H1 (cell line): ENCODE measurements at regions not wholly inside any gene's neighbourhood (a gene's known extent, or its start where the extent isn't known, plus 50 kb on each side); places are given as distances from the start of the nearest gene placed in this dataset.

Experiments used
- BRCA1 ChIP-seq: IDR thresholded peaks from 2 replicates; pipeline ENCODE4 v1.6.1; 2012; ENCODE audit warnings: low read depth, low read length, improper control_type of control experiment
- CREB1 ChIP-seq: IDR thresholded peaks from 2 replicates; pipeline ENCODE4 v1.6.1; 2012; ENCODE audit warnings: inconsistent platforms
- FOSL1 ChIP-seq: IDR thresholded peaks from 2 replicates; pipeline ENCODE4 v1.6.1; 2011; ENCODE audit warnings: mild to moderate bottlenecking, low read depth, low read length, moderate library complexity; ENCODE audit not compliant: insufficient read depth
- GABPA ChIP-seq: IDR thresholded peaks from 2 replicates; pipeline ENCODE4 v1.6.1; 2011; ENCODE audit warnings: mild to moderate bottlenecking, low read length, moderate library complexity, borderline replicate concordance; ENCODE audit not compliant: insufficient read depth

DNA sequence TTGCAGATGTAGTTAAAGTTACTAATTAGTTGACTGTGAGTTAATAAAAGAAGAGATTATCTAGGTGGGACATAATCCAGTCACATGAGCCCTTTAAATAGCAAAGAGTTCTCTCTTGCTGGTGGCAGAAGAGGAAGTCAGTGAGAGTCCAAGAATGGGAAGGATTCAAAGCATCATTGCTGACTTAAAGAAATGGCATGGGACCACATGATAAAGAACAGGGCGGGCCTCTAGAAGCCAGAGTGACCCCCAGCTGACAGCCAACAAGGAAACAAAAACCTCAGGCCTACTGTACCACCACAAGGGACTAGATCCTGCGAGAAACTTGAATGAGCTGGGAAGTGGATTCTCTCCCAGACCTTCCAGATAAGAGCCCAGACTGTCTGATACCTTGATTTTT, 447.2 kb upstream of the CCDC54 start (continued):
- TF ChIP-seq FOSL1 (no peak), CREB1 (no peak), GABPA (no peak), BRCA1 (no peak)
